Spleen (tissue), 11 donors: ENCODE measurements at regions not wholly inside any gene's neighbourhood (a gene's known extent, or its start where the extent isn't known, plus 50 kb on each side); places are given as distances from the start of the nearest gene placed in this dataset.

ENCODE experiments used
- DNase-seq: peaks from one replicate; pipeline ENCODE4 v3.0.0-alpha.2; 2020
- H3K27ac ChIP-seq, 8 donors: fragments of 200-600 bp; sonication (generic) in 7 of 8; 1 replicate in 4 of 8; 2 replicates in 4 of 8; pipeline versions ENCODE4 v1.5.0 to v1.8.0; 2016 to 2021; ENCODE audit warnings: inconsistent platforms in 4 of 8, mild to moderate bottlenecking in 4 of 8, moderate library complexity in 1 of 8
- H3K27me3 ChIP-seq, 7 donors: fragments of 200-600 bp; sonication (generic) in 6 of 7; replicated peaks in 1 of 7; 1 replicate in 4 of 7; 2 replicates in 3 of 7; pipeline versions ENCODE4 v1.5.0 to v1.8.0; 2016 to 2021; ENCODE audit warnings: inconsistent platforms in 3 of 7, mild to moderate bottlenecking in 1 of 7
- H3K36me3 ChIP-seq, 6 donors: fragments of 200-600 bp; sonication (generic) in 5 of 6; 1 replicate in 4 of 6; 2 replicates in 2 of 6; pipeline versions ENCODE4 v1.5.0 to v1.8.0; 2016 to 2021; ENCODE audit warnings: inconsistent platforms in 2 of 6
- H3K4me1 ChIP-seq, 6 donors: fragments of 200-600 bp; sonication (generic) in 5 of 6; 1 replicate in 3 of 6; 2 replicates in 3 of 6; pipeline versions ENCODE4 v1.5.0 to v1.8.0; 2016 to 2021; ENCODE audit warnings: inconsistent platforms in 3 of 6
- H3K4me3 ChIP-seq, 8 donors: fragments of 200-600 bp; sonication (generic) in 7 of 8; 1 replicate in 4 of 8; 2 replicates in 4 of 8; pipeline versions ENCODE4 v1.5.0 to v1.8.0; 2016 to 2021; ENCODE audit warnings: inconsistent platforms in 4 of 8, mild to moderate bottlenecking in 4 of 8, moderate library complexity in 2 of 8
- H3K9me3 ChIP-seq, 8 donors: fragments of 200-600 bp; sonication (generic) in 7 of 8; 1 replicate in 4 of 8; 2 replicates in 4 of 8; pipeline versions ENCODE4 v1.5.0 to v1.8.0; 2016 to 2021; ENCODE audit warnings: inconsistent platforms in 4 of 8
- POLR2A ChIP-seq, 3 donors: fragments of 450-650 bp; IDR thresholded peaks; one replicate each; pipeline ENCODE4 v1.5.1; 2017; ENCODE audit warnings: antibody characterized with exemption in 3 of 3, mild to moderate bottlenecking in 1 of 3
- POLR2AphosphoS5 ChIP-seq, 3 donors: sonication (generic); formaldehyde crosslinking; IDR thresholded peaks; one replicate each; pipeline ENCODE4 v1.5.1; 2017; ENCODE audit warnings: antibody characterized with exemption in 3 of 3
- WGBS, 5 donors: extraction: QIAGEN DNeasy Blood & Tissue Kit in 3 of 5; methylation state at CpG; one replicate each; pipeline versions ENCODE4 v1.1.5 to v1.1.7; 2013 to 2018; 5-methylcytosine and 5-hydroxymethylcytosine counted together
- intact Hi-C: fragments of 100-400 bp; cut with DNase I; formaldehyde crosslinking; loops from one replicate; pipeline ENCODE4 v1.15.0; 2023; ENCODE audit warnings: low total_unique reads
- TF ChIP-seq, protein P1 (sequence below), 11 experiments: fragments of 200-600 bp in 7 of 11; fragments of 450-650 bp in 4 of 11; sonication (generic) in 4 of 11; IDR thresholded peaks in 8 of 11; conservative IDR thresholded peaks in 3 of 11; 1 replicate in 7 of 11; 2 replicates in 4 of 11; pipeline versions ENCODE4 v1.4.0 to v1.8.0; 2016 to 2021; ENCODE audit warnings: antibody characterized with exemption in 11 of 11, inconsistent platforms in 4 of 11, mild to moderate bottlenecking in 1 of 11
- donor health status: healthy with polysubstance abuse.
- donor health status: DM: no; HTN: no; CAD: no; lungs with moderate emphysema.
- donor health status: DM: no; HTN: no; CAD: no.
- donor health status: Bipolar disorder and iron deficiency.
- donor health status: healthy.
- donor health status: DM: no; HTN: no; CAD: no.
- donor health status: DM: yes; HTN: yes; CAD: no.

DNA sequence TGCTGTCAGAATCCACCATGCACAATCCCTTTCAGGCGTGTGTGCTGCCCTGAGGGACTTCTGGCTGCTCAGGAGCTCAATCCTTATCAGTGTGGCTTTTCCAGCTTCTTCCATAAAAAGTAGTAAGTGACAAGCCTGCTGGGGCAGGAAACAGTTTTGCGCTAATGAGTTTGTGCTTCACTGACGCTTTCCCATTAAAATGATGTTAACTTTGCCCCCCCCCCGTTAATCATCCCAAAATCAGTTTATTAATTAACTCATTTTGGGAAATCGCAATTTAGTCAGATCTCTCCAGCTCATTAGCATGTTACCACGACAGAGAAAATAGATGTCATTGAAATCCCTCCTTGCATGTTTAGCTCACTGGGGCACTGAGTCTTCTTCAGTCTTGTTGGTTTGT lies 186.5 kb upstream of the TENM4 start:
- 63 to 76% (median 73%) methylated on average over 6 of the region's 6 CpGs for WGBS, 5 donors
- Histone ChIP-seq H3K9me3 (peaks cover 0 to 11% (median 0%) of the 10 kb centered on the region in 8 donors), H3K4me1 (no peaks in the 10 kb centered on the region), H3K4me3 (no peak overlapping the region), H3K36me3 (no peaks in the 10 kb centered on the region), H3K27ac (no peak overlapping the region), H3K27me3 (peaks cover 0 to 4% (median 0%) of the 10 kb centered on the region in 7 donors)
- intact Hi-C loops: no loop called here
- TF ChIP-seq, protein P1, sequence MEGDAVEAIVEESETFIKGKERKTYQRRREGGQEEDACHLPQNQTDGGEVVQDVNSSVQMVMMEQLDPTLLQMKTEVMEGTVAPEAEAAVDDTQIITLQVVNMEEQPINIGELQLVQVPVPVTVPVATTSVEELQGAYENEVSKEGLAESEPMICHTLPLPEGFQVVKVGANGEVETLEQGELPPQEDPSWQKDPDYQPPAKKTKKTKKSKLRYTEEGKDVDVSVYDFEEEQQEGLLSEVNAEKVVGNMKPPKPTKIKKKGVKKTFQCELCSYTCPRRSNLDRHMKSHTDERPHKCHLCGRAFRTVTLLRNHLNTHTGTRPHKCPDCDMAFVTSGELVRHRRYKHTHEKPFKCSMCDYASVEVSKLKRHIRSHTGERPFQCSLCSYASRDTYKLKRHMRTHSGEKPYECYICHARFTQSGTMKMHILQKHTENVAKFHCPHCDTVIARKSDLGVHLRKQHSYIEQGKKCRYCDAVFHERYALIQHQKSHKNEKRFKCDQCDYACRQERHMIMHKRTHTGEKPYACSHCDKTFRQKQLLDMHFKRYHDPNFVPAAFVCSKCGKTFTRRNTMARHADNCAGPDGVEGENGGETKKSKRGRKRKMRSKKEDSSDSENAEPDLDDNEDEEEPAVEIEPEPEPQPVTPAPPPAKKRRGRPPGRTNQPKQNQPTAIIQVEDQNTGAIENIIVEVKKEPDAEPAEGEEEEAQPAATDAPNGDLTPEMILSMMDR (IDR thresholded peaks at IDR 0.05 in 8 of 11, conservative IDR thresholded peaks at IDR 0.05 in 3 of 11): no peak
- no peak for TF ChIP-seq POLR2AphosphoS5 (IDR thresholded peaks at IDR 0.05)
- TF ChIP-seq POLR2A (IDR thresholded peaks at IDR 0.05): no peak
- no peak for DNase-seq

DNA sequence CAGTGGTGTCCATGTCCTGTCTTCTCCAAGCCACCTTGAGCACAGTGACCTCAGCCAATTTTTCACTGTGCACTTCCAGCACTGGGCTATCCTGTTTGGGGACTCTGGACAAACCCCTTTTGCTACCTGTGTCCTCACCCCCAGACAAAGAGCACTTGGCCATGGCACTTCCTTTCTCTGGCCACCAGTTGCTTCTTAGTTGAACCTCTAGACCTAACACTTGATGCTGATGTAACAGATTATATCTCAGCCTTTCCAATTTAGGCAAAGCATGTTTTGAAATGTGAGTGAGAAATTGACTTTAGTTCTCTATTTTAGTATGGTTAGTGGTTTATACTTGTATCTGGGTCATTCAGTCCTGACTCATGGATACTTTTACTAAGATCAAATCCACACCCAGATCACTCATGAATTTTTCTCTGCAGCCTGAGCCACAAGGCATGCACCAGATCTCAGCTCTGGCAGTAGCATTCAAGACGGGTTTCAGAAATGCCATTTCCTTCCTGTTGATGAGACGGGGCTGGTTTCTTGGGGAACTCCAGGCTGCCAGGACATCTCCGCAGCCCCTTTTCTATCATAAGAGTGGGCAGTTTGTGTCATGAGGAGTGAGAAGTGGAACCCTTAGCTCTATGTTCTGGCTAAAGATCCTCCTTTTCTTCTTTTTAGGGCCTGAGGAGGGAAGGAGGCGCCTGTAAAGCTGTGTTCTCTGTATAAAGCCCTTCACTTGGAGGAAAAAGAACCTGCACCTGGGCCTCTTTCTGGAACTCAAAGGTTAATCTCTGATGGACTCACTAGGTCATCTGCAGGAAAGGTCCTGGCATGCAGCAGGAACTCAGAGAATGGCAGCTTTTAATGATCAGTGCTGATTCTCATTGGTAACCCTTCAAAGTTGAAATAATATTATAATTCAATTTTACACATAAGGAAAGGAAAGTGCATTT lies 185.6 kb upstream of the TENM4 start:
- Histone ChIP-seq H3K9me3 (peaks cover 0 to 11% (median 0%) of the 10 kb centered on the region in 8 donors), H3K36me3 (no peaks in the 10 kb centered on the region), H3K27me3 (peaks cover 0 to 4% (median 0%) of the 10 kb centered on the region in 7 donors), H3K4me3 (no peak overlapping the region), H3K4me1 (no peaks in the 10 kb centered on the region), H3K27ac (no peak overlapping the region)
- TF ChIP-seq, protein P1 (IDR thresholded peaks at IDR 0.05 in 8 of 11, conservative IDR thresholded peaks at IDR 0.05 in 3 of 11): no peak
- no peak for TF ChIP-seq POLR2A (IDR thresholded peaks at IDR 0.05)
- TF ChIP-seq POLR2AphosphoS5 (IDR thresholded peaks at IDR 0.05): no peak
- no peak for DNase-seq
- WGBS, 5 donors: 35 to 48% (median 40%) methylated on average over 4 of the region's 4 CpGs
- intact Hi-C loops: no loop called here

DNA sequence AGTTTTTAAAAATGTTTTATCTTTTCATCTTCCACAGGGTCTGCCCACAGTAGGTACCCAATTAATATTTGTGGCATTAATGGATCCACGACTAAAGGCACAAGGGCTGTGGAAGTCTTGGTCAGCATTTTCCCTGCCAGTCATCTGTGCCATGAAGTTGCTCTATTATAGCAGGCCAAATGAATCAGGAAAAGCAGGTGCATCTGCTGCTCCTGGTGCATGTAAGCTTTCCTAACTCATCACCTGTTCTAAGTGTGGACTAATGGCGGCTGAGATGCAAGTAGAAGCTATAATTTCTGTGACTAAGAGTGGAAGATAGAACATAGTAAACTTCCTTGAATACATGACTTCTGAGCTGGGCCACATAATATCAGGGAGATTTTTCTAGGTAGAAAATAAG lies 182.5 kb upstream of the TENM4 start:
- WGBS, 5 donors: 69 to 85% (median 79%) methylated on average over 2 of the region's 2 CpGs
- no peak for DNase-seq
- intact Hi-C loops: no loop called here
- H3K4me3 ChIP-seq: no peak overlapping the region
- no peaks in the 10 kb centered on the region for H3K36me3 ChIP-seq
- no peak overlapping the region for H3K27ac ChIP-seq
- H3K4me1 ChIP-seq: no peaks in the 10 kb centered on the region
- TF ChIP-seq, protein P1 (IDR thresholded peaks at IDR 0.05 in 8 of 11, conservative IDR thresholded peaks at IDR 0.05 in 3 of 11): no peak
- TF ChIP-seq POLR2AphosphoS5 (IDR thresholded peaks at IDR 0.05): no peak
- TF ChIP-seq POLR2A (IDR thresholded peaks at IDR 0.05): no peak
- peaks cover 0 to 4% (median 0%) of the 10 kb centered on the region in 7 donors for H3K27me3 ChIP-seq
- H3K9me3 ChIP-seq: peaks cover 0 to 5% (median 0%) of the 10 kb centered on the region in 8 donors

DNA sequence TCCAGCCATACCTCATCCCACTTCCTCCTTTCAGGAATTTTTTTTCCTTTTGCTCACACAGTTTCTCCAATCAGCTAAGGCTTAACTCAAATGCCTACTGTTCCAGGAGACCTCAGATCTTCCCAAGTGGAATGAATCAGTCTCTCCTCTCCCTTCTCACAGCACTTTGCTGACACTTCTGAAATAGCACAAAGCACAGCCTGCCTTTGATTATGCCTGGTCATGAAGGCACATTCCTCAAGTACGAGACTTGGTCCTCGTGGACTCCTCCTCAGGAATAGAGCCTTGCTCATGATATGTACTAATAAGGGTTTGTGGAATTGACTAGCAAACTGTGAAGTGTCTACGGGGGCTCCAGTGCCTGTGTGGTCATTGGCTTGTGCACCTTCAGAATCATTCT lies 176.7 kb upstream of the TENM4 start:
- TF ChIP-seq, protein P1 (IDR thresholded peaks at IDR 0.05 in 8 of 11, conservative IDR thresholded peaks at IDR 0.05 in 3 of 11): no peak
- TF ChIP-seq POLR2A (IDR thresholded peaks at IDR 0.05): no peak
- Histone ChIP-seq H3K27me3 (no peaks in the 10 kb centered on the region), H3K36me3 (no peaks in the 10 kb centered on the region), H3K4me1 (no peaks in the 10 kb centered on the region), H3K4me3 (no peak overlapping the region), H3K27ac (no peak overlapping the region), H3K9me3 (no peaks in the 10 kb centered on the region)
- no peak for DNase-seq
- WGBS, 5 donors: 55 to 71% (median 62%) methylated on average over 3 of the region's 3 CpGs
- intact Hi-C loops: no loop called here
